ENCODE measurements at regions not wholly inside any gene's neighbourhood (a gene's known extent, or its start where the extent isn't known, plus 50 kb on each side); places are given as distances from the start of the nearest gene placed in this dataset.

DNA sequence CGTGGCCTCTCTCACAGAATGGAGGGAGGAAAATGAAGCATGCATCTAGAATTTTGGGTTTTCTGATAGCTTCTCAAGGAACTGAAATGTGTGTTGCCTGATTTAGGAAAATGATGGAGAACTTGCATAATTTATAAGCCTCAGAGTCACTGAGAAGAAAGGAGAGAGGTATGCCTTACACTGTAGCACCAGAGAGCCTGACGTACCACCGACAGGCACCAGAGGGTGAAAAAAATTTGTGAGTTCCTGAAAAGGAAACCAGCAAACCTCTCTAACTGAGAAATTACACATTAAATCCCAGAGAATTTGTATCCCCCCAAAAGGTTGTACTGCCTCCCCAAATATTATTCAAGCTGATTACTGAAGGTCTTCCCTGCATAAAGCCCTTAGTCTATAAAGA lies 915.3 kb upstream of the SLITRK6 start:
- intact Hi-C loops (cut with micrococcal nuclease): no loop called here

DNA sequence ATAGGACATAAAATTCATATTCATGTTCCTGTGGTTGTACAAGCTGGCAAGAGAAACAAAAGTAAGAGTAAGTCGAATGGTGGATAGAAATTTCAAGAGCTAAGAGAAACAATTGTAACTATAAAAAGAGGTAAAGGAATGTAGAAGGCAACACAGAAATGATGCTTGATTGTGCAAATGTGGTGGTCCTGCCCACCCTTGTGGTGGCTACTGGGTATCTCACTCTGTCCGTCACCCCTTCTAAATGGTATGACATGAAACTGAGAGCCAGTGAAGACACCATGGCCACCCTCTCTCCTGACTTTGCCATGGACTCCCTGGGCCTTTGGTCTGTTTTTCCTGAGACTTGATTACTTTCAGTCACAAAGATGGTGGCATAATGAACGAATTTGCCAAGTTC lies 925.9 kb upstream of the SLITRK6 start:
- intact Hi-C loops (cut with micrococcal nuclease): no loop called here

DNA sequence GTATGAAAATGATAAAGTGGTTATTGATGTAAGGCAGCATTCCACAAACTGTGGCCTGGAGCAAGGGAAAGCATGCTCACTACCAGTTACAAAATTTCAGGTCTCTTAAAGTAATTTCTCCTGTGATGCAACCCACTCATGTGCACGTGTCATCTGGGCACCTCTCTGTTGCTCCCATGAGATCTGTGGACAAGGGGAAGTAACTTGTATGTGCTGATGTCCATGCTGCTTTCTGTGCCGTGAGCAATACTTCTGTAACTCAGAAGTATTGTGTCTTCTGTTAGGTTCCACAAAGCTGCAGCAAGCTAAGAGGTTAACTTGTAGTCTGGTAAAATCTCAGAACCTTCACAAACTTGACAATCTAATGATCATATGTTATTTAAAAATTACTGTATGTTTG lies 930.0 kb upstream of the SLITRK6 start:
- intact Hi-C loops (cut with micrococcal nuclease): no loop called here

DNA sequence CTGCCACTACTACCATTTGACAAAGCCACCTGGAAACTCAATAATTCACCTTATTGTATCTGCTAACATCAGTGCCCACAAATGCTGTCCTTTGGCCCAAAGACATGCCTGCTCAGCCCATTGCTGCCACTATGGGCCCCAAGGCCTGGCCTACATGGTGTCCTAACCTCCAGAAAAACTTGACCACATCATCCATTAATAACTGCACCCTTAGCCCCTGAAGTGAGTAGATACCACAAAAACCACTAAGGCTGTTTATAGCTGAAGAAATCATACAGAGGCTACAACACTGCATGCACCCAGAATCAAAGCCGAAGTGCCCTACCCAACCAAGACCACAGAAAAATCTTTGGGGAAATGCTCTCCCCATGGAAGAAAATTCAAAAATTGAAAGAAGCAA lies 932.8 kb upstream of the SLITRK6 start:
- intact Hi-C loops (cut with micrococcal nuclease): loop anchor here (1.0 kb wide), 1 partner anchor 40 kb away; no protein-coding TSS in a partner anchor

DNA sequence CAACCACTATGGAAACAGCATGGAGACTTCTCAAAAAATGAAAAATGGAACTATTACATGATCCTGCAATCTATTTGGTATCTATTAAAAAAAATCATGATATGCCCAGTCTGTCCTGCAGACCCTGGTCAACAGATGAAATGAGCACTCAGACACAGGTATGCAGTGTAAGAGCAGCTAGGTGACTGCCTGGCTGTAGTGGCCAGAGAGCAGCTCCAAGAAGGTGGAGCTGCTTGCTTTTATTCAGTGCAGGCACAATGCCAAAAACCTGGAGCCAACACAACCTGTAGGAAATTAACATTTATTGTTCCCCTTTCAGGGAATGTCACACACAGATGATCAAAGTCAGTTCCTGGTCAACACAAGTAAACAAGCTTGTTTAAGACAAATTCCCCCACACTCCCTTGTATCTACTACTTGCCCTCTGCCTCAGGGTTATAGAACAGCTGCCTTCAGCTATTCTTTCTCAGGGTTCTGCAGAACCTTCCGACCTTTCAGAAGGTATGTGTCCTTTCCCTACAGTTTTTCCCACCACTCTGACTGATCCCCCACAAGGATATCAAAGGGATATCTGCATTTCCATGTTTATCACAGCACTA lies 933.7 kb upstream of the SLITRK5 start:
- intact Hi-C loops (cut with micrococcal nuclease): no loop called here

DNA sequence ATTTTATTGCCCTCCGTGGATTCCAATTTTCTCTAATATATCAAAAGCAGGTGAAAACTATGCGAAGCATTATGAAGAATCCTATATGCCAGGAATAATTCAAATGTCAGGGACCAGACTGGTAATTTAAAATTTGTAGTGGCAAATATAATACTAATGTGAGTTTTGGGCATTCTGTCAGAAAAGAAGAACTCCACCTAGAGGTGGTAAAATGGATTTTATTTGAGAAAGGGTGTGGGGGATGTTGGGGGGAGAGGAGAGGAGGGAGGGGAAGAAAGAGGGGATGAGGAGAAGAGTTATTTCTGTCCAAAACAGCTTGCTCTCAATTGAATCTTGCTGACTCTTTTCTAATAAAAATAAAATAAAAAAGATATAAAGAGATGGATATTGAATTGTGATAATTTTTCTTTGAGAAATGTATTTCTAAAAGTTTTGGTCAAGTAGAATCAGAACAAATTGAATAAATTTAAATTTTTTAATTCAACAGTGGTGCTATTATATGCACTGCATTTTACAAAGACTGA lies 929.3 kb upstream of the SLITRK5 start:
- intact Hi-C loops (cut with micrococcal nuclease): no loop called here

DNA sequence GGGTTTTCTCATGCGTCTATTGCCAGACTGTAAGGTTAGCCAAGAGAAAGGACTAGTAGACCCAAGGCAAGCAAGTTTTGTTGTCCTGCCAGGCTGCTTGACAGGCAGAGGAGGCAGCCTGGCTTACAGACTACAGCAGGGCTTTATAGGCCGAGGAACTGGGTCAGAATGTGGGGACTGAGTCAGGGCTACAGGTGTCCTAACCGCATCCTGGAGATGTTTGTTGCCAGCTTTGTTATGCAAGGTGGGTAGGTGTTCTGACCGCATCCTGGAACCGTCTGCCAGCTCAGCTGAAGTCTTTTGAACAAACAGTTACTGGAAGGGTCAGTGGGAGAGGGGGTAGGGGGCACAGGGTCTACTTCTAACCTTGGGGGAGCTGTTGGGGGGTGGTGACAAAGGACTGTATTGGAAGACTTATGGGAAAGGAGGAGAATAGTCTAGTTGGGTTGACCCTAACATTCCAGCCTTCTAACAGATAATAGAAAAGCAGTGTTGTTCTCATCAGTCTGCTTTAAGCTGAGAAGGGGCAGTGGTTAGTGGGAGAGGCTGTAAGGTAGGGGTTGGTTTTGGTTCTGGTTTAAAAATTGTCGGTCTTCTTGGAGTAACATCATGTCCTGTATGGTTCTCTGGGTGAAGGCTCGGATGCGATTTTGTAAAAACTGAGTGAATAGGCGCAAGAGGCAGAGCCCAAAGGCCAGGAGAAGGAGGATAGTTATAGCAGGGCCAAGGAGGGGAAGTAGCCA lies 913.8 kb upstream of the SLITRK5 start:
- intact Hi-C loops (cut with micrococcal nuclease): no loop called here

DNA sequence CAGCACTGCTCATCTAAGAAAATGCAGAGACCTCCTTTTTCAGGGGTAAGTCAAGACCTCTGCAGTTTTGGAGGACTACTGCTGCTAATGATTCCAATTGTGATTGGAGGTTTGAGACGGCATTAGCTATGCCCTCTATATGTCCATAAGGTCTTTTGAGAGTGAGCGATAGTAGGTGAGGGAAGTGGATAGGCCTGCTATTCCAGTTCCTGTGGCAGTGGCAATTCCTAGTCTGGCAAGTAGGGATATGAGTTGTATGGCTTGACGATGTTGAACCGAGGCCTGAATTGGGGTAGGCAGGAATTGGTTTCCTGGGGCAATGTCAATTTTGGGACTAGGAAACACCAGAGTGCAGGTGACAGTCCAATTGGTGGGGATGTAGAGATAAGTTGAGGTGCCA lies 913.1 kb upstream of the SLITRK5 start:
- intact Hi-C loops (cut with micrococcal nuclease): no loop called here

DNA sequence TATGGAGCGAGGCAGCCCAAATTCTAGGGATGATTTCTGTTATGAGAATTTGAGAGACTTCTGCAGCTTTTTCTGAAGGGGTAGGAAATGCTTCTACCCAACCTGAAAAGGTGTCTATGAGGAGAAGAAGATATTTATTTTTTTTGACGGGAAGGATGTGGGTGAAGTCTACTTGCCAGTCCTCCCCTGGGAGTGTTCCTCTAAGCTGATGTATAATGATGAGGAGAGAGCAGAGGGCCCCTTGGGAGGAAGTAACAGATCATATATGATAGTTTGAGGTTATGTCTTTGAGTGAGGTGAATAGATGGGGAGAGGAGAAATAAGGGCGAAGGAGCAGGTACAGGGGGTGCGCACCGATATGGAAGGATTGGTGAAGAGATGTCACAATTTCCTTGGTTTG lies 910.6 kb upstream of the SLITRK5 start:
- intact Hi-C loops (cut with micrococcal nuclease): no loop called here

DNA sequence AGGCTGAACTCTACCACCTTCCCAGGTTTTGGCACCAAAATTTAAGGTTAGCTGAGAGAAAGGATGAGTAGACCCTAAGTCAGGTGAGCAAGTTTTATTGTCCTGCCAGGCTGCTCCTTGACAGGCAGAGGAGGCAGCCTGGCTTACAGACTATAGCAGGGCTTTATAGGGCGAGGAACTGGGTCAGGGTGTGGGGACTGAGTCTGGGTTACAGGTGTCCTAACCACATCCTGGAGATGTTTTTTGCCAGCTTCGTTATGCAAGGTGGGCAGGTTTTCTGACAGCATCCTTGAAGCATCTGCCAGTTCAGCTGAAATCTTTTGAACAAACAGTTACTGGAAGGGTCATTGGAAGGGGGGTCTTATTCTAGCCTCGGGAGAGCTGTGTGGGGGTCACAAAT lies 905.7 kb upstream of the SLITRK5 start:
- intact Hi-C loops (cut with micrococcal nuclease): no loop called here

DNA sequence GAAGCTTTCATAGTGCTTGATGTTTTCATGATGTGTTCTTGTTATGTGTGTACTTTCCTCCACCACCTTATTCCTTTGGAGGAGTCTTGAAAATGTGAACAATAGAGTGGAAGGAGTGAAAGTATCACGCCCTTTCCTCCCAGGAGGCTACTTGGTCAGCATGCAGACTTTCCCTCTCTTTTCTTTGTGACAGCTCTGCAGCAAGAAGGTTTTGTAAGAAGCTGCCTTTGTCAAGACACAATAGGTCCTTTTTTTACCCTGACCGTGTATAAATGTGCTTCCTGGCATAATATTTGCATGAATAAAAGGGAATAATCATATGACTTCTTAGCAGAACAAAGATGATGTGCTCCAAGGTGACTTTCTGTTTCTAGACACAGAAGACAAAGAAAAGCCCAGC lies 882.6 kb upstream of the SLITRK5 start:
- intact Hi-C loops (cut with micrococcal nuclease): no loop called here

DNA sequence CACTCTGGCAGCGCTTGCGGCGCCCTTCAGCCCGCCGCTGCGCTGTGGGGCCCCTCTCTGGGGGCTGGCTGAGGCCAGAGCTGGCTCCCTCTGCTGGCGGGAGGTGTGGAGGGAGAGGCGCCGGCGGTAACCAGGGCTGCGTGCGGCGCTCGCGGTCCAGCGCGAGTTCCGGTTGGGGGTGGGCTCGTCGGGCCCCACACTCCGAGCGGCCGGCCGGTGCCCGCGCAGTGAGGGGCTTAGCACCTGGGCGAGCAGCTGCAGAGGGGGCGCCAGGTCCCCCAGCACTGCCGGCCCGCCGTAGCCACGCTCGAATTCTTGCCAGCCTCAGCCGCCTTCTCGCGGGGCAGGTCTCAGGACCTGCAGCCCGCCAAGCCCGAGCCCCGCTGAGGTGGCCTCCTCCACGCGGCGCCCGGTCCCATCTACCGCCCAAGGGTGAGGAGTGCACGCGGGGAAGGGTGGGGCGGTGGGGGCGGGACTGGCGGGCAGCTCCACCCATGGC lies 879.0 kb upstream of the SLITRK5 start:
- intact Hi-C loops (cut with micrococcal nuclease): no loop called here

DNA sequence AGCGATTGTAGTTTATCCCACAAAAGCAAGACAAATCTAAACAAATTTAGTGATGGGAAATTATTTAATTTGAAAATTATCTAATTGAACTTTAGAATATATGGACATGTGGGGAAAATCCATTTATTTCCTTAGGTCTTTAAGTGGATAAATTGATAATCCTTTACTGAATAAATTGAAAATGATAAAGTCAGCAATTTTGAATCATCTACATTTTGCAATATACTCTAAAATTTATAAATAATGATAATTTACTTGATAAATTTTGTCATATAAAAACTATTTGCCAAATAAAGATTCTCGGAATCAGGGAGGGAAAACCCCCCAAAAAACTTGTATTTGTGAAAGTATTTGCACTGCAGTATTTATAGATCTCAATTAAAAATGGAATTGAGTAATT lies 875.3 kb upstream of the SLITRK5 start:
- intact Hi-C loops (cut with micrococcal nuclease): no loop called here

DNA sequence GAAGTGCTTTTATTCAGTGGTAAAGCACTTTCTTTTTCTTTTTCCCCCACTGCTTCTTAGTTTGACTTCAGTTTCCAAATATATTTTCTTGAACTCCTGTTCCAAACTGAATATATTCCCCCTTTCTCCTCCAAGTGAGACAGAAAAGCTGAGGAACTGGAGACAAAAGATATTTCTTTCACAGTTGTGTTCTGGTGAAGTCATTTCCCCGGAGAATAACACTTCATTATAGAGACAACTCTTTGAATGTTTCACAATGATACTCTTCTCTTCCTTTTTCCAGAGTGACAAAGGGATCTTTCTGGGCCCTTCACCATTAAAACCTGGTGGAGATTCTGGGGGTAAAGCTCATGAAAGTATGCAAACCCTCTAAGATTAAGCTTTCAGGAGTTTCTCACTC lies 860.8 kb upstream of the SLITRK5 start:
- intact Hi-C loops (cut with micrococcal nuclease): no loop called here

DNA sequence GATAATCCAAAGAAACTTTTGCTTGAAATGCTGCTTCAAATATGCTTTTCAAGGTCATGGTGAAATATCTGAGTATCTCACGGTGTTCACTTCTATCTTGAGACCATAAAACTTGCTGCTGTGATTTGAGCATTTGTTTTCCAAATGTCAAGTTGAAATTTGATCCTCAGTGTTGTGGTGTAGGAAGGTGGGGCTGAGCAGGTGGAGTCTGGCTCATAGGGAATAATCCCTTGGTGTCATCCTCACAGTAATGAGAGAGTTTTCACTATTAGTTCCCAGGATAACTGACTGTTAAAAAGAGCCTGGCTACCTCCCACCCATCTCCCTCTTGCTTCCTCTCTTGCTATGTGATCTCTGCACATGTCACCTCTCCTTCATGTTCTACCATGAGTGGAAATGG lies 858.0 kb upstream of the SLITRK5 start:
- intact Hi-C loops (cut with micrococcal nuclease): no loop called here

DNA sequence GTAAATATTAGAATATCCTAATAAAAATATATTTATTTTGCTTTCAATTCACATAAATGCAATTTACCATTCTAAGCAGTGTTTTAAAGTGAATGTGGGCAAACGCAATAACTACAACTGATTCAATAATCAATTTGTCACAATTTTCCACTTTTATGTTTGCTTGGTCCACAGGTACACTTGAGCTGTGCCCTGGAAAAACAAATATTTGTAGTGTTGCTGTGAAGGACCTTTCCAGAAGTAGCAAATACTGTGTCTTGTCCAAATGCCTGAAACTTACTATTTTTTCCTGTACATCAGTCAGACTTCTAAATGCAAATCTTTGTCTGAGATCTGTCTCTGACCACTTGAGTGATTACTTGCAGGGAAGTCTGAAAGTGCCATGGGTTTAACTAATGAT lies 845.8 kb upstream of the SLITRK5 start:
- intact Hi-C loops (cut with micrococcal nuclease): no loop called here

DNA sequence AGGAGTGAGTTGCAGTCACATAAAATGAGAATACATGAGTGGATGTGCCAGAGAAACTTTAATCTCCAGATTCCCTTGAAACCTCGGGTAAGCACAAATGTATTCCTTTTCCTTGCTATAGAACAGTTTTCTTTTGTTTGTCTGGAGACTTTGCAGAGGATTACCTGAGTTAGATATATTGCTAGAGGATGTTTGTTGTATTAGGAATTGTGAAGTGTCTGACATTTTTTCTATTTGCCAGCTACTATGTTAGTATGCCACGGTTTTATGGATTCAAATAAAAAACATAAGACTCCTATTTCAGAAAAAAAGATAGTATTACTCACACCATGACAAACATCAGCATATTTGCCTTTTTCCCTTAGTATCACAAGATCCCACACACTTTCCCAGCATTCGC lies 844.9 kb upstream of the SLITRK5 start:
- intact Hi-C loops (cut with micrococcal nuclease): no loop called here

DNA sequence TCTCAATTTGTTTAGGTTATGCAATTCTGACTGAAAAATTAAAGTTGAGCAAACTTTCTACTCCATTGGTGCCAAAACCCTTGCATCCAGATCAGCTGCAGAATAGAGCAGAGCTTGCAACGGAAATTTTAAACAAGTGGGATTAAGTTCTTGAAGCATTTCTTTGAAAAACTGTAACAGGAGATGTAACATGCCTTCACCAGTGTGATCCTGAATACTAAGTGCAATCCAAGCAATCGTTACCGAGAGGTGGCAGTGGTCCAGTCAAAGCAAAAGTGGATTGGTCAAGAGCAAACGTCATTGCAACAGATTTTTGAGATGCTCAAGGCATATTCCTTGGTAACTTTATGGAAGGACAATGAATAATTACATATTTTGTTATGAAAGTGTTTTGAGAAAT lies 841.1 kb upstream of the SLITRK5 start:
- intact Hi-C loops (cut with micrococcal nuclease): no loop called here

DNA sequence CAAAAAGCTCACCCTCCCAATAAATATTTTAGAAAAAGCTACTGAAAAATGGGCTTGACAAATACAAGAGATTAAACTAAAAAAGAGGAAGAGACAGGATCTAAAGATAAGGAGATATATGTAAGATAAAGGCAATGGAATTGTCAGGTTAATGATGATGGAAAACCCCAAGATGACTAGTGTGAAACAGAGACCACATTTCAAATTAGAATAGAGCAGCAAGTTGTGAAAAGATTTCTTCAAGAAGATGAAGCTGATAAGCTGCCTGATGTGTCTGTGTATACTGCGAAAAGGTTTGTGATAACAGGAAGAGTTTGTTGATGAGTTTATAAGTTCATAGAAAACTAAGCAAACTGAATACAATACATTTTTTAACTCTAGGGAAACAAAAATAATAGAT lies 840.1 kb upstream of the SLITRK5 start:
- intact Hi-C loops (cut with micrococcal nuclease): no loop called here

DNA sequence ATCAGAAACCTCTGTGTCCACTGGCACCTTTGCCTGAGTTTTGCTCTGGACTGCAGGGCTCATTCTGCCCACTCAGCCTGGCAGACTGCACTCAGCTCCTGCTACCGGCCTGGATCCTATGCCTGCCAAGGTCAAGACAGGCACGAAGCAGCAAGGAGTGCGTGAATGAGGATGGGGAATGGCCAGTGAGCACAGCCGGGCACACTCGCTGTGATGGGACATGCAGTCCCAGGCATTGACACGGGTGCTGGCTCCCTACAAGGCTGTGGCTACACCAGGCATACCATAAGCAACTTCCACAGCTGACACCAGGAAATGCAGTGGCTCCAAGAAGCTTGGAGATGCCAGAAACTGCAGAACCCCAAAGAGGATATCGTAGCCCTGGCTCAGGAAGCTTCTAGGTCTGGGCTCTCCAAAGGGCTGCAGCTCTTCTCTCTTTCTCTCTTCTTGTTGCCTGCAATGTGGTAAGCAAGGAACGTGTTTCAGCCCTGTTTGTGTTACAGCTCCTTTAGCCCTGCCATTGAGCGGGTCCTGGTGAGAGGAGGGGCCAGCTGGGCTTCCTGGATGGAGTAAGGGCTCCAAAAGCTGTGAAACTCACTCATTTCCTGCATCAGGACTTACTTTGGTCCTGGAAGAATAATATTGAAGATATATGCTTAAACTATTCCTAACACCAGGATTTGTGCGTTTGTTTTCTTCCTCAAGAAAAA lies 832.6 kb upstream of the SLITRK5 start:
- intact Hi-C loops (cut with micrococcal nuclease): no loop called here

DNA sequence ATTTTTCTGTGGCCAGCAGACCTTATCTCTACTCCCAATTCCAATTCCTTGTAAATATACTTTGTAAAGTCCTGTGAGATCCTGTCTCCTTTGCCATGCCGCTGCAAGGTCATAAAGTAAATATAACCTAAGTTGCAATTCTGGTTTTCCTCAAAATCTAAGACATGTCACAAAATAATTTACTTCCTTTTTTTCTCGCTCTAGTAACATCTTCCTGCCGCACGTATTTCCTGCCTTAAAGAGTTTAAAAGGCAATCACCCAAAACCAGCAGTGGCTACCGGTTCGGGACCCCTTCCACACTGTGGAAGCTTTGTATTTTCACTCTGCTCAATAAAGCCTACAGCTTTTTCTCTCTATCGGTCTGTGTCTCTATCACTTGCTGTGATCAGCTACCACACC lies 832.0 kb upstream of the SLITRK5 start:
- intact Hi-C loops (cut with micrococcal nuclease): no loop called here
